Fibroblast of the aortic adventitia (primary cell): ENCODE measurements at regions not wholly inside any gene's neighbourhood (a gene's known extent, or its start where the extent isn't known, plus 50 kb on each side); places are given as distances from the start of the nearest gene placed in this dataset.

ENCODE experiments used
- DNase-seq: peaks from one replicate; pipeline ENCODE4 v3.0.0-alpha.2; 2010; ENCODE audit warnings: low read depth
- H3K4me3 ChIP-seq: 2 replicates; pipeline ENCODE4 v1.5.1; 2011; ENCODE audit warnings: low read depth, mild to moderate bottlenecking, control low read depth, low read length, moderate library complexity
- CTCF ChIP-seq: IDR thresholded peaks from 2 replicates; pipeline ENCODE4 v1.5.1; 2011; ENCODE audit warnings: mild to moderate bottlenecking, low read length, control low read depth, inconsistent platforms; ENCODE audit not compliant: insufficient read depth

- H3K4me3 ChIP-seq, result no peak overlapping the region
- no peak for DNase-seq
- TF ChIP-seq CTCF, result no peak
Measured at GRCh38 chr17:63032142-63032541, 66.1 kb downstream of the TANC2 start.

DNA sequence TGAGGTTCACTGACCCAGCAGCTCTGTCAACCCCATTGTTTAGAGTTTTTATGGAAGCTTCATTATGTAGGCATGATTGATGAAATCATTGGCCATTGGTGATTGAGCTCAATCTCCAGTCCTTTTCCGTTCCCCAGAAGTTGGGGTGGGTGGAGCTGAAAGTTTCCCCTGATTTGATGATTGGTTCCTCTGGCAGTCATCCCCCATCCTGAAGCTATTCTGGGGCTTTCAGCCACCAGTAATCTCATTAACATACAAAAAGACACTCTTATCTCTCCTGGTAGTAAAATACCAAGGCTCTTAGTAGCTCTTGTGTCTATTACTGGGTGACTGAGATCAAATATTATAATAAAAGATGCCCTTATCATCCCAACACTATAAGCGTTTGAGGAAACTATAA is 67.1 kb downstream of the TANC2 start:
- H3K4me3 ChIP-seq, result no peak overlapping the region
- no peak for DNase-seq
- TF ChIP-seq CTCF, result no peak

GRCh38 chr17:63035271-63035670 is 69.2 kb downstream of the TANC2 start:
- no peak for TF ChIP-seq CTCF
- H3K4me3 ChIP-seq, result no peak overlapping the region
- peak; percentile 67 for DNase-seq

DNA sequence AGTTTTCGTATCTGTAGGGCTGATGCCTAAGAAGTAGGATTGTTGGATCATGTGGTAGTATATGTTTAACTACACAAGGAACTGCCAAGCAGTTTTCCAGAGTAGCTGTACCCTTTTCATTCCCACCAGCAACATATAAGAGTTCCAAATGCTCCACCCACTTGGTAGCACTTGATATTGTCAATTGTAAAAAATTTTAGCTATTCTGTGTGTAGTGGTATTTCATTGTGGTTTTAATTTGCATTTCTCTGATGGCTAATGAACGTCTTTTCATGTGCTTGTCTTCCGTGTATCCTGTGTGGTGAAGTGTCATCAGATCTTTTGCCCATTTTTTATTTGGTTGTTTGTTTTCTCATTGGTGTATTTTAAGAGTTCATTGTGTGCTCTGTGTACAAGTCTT is 69.7 kb downstream of the TANC2 start:
- H3K4me3 ChIP-seq, result no peak overlapping the region
- DNase-seq, result no peak
- no peak for TF ChIP-seq CTCF

DNA sequence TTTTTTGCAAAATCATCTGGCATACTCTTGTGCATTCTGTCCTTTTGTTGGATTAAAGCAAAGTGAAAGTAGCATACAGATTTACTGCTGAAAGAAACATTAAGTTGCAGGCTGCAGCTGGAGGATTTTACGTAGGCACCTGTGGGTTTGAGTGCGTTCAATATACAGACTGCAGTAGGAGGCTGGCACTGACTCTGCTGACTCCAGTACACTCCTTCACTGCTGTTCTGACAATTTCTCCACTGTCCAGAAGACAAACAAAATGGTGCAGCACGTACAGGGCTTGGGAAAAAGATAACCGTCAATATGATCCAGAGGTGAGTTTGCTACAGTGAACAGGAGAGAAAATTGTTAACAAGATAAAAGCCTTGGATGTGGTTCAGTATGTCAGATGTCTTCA is 73.3 kb downstream of the TANC2 start:
- TF ChIP-seq CTCF, result no peak
- H3K4me3 ChIP-seq, result peak overlapping the region; percentile 54
- DNase-seq, result peak; percentile 34

GRCh38 chr17:63039899-63040602 is 74.0 kb downstream of the TANC2 start:
- H3K4me3 ChIP-seq, result peak overlapping the region; percentile 49

More at GRCh38 chr17:63039899-63040602, 74.0 kb downstream of the TANC2 start:
- no peak for TF ChIP-seq CTCF
- DNase-seq, result peak; percentile 69
